ENCODE measurements at regions not wholly inside any gene's neighbourhood (a gene's known extent, or its start where the extent isn't known, plus 50 kb on each side); places are given as distances from the start of the nearest gene placed in this dataset.
"Not testable (repeated sequence)": the region's sequence is repeated elsewhere in the genome, so short reads cannot be mapped to it uniquely, and the experiment has no call there.

DNA sequence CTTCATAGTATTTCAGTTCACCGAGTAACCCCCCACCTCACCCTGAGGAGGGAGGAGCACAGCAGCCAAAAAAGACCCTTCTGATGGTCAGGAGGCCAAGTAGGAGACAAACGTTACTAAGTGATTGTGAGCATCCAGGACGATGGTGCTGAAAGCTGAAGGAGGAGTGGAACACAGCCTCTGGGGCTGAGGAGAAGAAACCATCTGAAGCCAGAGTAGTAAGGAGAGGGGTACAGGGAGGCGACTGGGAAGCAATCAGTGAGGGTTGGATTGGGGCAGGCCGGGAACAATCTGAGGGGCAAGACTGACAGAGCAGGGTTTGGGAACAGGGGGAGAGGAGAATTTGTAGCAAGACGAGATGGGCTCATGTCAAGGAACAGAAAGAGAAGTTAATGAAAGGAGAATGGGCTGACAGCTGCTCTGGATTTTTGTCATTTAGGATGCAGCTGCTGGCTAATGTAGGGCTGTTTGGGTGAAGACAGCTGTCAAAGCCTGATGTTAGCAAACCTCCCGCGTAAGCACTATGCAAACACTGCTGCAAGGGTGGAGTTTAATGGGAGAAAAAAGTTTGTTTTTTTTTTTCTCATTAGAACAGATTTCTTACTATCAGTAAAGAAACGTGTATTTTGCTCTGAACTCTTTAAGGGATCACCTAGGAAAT lies 622.2 kb downstream of the EDEM1 start:
- no peak for DNase-seq (ENCODE audit: low read depth in 2 of 2)

DNA sequence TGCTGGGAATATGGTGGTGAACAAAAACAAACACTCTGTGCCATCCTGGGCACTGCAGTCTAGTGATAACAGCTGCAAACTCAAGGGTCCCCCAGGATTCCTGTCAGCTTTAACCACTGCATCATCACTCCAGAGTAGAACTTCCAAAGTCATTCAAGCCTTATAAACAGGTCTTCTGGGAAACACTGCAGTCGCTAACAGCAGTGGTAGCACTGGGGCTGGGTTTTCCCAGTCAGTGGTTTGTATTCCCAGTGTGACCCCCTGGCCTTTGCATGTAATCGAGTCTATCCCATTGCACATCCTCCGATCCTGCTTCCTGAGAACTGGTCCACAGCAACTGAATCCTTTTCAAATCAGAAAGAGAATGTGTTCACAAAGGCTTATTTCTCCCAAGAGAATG lies 623.5 kb downstream of the EDEM1 start:
- no peak for DNase-seq (ENCODE audit: low read depth in 2 of 2)

DNA sequence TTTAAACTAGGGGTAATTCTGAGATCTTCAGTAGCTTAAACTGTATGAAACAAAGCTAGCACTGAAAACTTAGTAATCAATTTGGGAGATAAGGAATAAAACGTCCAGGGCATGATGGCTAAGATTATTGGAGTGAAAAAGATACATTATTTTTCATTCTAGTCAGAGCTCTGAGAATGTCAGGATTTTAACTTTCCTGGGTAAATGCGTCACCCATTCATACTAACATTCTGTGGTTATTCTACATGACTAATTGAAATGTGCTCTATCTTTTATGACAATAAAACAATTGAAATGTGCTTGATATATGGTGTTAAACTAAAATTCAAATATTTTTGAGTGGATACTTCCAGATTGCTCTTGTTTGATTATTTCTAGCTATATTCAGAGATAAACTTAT lies 626.0 kb downstream of the EDEM1 start:
- no peak for DNase-seq (ENCODE audit: low read depth in 2 of 2)

DNA sequence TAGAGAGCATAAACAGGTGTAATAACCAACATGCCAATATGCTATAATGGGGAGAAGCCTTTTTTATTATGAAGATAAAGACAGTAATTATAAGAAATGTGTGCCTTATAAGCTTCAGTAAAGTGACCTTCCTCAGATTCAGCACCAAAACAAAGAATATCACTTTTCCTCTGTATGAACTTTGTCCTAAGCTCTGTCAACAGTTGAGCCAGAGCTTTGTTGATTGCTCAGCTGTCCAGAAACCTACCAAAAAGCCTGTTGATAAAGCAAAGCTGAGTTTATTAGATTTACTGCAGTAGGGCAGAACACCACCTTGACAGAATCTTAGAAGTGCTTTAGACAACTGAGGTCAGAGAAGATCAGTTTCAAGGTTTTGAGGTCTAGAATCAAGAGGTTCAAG lies 635.3 kb downstream of the EDEM1 start:
- no peak for DNase-seq (ENCODE audit: low read depth in 2 of 2)

DNA sequence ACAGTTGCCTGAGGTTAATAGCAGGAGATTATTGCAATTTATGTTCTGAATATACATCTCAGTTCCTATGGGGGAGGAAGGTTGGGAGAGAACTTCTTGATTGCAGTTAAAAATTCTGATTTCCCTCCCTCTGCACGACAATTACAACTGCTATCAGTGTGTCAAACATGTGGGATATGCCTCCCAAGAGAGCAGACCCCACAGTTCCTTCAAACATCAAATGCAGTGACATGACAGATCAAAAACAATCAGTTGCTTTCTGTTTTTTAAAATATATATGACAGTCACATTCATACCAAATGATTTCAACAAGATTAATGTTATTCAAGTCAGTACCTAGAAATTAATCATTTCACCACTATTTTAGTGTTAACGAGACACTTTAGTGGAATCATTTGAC lies 639.0 kb downstream of the EDEM1 start:
- DNase-seq (ENCODE audit: low read depth in 2 of 2): no peak

DNA sequence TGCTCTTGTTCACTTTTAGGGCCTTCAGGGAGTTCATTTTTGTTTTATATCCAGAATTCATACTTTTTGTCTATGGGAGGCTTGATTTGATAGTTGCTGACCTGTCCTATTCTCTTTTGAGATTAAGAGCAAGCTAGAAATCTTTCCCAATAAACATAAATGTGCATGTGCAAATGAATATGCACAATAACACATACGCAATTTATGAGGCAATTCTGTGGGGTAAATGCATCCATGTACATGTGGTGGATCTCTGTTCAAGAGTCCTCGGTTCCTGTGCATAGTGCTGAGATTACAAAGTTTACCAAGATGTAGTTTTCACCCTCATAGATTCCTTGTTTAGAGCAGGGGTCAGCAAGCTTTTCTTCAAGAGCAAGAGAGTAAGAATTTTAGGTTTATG lies 640.7 kb downstream of the EDEM1 start:
- no peak for DNase-seq (ENCODE audit: low read depth in 2 of 2)

DNA sequence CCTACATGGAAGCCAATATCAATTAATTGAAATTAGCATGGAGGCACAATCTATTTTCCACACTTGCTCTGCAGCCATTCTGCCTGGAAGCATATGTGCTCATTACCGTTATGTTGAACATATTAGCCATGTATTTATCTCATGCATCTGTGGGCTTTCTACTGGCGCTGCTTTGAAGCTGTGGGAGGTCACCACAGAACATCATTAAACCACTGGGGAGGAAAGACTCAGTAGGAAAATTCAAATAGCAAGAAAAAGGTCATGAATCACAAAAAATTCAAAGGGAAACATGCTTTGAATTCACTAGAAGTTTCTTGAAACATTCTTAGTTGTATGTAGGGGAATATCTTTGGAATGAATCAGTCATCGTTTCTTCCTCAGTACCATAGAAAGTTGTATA lies 652.5 kb downstream of the EDEM1 start:
- DNase-seq (ENCODE audit: low read depth in 2 of 2): no peak

DNA sequence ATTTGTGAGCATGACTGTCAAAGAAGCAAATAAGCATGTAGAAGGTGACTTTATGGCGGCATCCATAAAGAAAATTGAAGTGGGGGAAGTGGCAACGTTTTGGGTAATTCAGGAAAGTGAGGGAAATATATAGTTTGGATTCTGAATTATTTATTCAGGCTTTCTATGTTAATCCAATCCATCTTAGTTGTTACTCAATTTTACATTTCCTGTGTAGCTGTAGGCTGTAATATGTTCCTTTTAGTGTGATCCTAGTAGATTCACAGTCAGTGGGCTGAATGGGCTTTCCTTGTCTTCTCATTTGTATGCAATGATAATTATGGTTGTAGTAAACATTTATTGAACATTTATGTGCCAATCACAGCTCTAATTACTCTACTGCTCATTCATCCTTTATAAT lies 654.1 kb downstream of the EDEM1 start:
- DNase-seq (ENCODE audit: low read depth in 2 of 2): no peak

DNA sequence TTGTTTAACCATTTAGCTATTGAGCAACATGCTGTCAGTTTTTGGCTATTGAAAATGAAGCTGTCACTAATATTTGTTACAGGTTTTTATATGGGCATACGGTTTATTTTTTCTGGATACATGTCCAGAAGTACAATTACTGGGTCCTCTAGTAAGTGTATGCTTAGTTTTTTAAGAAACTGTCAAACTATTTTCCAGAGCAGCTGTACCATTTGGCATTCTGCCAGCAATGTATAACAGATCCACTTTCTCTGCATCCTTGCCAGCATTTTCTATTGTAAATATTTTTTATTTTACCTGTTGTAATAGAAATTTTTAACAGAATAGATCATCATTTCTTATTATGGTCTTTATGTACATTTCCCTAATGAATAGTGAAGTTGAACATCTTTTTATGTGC lies 658.8 kb downstream of the EDEM1 start:
- DNase-seq (ENCODE audit: low read depth in 2 of 2): no peak

DNA sequence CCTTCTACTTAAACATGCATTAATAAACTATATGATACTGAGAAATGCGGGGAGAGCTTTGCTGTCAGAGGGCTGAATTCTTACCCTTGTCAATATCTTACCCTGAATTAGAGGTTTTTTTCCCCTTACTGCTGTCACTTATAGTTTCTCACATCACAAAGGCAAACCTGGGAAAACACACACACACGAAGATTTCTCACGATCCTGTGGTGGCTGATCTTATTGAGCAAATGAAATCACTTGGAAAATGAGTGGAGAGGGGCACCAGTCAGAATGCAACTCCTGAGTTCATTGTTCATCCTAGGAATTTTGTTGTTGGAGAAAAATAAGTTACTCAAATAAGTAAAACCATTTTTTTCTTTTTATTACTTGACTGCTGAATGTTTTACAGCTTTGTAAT lies 673.6 kb downstream of the EDEM1 start:
- DNase-seq (ENCODE audit: low read depth in 2 of 2): no peak

DNA sequence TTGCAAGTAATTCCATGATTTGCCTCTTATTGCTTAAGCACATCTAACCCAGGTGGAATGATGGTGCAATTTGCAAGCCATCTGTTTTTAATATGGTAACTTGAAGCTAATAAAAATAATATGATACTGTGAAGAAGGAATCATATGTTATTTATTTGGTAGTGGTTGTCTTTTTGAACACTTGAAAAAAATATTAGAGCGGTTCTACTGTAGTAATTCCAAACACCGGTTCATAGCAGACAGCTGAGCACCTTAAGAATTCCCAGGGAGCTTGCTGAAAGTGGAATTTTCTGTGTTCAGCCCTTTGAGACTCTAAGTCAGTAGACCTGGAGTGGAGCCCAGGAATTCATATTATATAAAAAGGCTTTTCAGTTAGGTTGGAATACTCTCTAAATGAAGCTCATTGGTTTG lies 687.4 kb downstream of the EDEM1 start:
- no peak for DNase-seq (ENCODE audit: low read depth in 2 of 2)

DNA sequence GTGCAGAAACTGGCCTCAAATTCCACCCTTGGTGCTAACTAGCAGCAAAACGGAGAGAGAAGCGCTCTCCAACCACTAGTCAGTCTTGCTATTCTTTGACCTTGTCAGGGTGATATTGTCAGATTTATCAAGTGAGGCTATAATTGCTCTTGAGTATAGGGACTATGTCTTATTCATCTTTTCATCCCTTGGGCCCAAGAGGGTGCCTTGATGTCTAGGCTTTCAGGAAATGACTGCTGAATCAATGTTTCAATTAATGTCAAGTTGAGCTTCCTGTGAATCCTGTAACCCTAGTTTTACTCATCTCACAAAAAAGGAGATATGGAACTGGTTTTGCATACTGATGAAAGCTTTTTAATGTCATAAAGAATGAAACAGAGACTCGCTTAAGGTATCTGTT lies 701.3 kb downstream of the EDEM1 start:
- no peak for DNase-seq (ENCODE audit: low read depth in 2 of 2)

DNA sequence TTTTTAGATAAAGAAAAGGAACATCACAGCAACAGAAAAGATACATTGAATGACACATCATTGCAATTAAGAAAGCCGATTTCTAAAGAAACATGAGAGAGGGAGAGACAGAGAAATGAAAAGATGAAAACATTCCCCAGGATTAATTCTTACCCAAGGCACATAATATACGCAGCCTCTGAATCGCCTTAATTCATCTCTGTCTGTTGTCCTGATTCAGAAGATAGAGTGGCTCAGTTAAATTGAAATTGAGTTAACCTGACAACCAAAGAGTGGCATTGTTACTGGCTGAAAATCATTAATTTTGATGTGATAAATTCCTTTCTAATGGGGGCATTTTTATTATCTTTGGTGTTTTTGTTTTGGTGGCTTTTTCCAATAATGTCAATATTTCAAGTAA lies 701.9 kb downstream of the EDEM1 start:
- no peak for DNase-seq (ENCODE audit: low read depth in 2 of 2)

DNA sequence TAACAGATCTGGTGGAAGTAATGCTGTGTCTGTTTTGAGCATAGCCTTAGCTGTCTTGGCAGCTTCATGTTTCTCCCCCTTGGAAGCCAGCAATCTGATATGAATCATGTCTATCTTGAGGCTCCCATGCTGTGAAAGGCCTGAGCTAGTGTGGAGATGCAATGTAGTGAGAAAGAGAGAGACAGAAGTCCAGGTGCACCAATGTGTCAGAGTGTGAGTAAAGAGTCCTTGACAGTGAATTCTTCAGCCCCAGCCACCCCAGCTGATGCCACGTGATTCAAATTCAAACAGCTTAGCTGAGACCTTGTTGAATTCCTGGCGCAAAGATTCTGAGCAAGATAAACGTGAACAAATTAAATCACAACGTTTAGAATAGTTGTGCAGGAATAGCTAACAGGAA lies 704.2 kb downstream of the EDEM1 start:
- no peak for DNase-seq (ENCODE audit: low read depth in 2 of 2)

DNA sequence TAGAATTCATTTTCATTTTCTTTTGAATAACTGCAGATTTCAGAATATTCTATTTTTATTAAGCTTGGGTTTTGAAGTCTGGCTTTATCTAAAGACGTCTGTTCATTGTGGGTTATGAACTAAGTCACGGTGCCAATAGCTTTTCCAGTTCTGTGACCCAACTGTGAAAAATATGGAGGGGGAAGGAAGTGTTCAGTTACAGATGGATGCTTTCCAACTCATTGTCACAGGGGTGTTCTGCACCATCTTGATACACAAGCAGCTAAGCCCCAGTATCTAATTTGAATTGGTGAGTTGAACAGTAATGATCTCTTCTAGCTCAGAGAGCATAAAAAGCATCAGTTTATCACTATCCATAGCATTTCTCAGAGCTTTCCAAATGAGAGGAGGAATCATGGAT lies 710.6 kb downstream of the EDEM1 start:
- DNase-seq (ENCODE audit: low read depth in 2 of 2): no peak

DNA sequence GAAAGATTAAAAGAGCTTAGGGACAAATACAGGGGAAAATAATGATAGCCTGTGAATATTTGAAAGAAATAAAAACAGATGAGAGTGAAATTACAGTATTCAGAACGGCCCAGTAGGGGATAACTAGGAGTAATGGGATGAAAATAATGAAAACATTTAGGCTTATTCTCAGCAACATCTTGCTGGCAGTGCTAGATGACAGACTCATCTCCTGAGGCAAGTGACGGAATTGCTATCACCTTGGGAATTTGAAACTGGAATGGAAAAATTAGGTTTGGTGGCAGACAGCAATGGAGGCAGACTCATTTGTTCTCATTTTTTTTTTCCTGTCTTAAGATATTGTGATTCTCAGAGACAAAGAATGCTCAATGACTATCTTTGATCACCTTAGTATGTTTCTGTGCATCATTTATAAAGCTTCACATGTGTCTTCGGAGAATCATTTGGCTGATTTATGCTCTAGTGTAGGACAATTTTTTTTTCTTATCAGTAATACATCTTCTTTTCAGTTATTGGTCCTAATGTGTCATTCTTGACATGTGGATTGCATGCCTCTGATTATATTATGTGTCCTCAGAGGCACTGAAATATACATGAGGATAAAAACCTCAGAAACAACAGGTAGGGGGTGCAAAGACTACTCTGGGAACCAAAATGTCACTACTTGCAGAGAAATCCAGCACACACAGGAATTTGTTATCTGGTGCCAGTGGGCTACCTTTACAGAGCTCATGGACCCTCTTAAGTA lies 711.7 kb downstream of the EDEM1 start:
- DNase-seq (ENCODE audit: low read depth in 2 of 2): no peak

DNA sequence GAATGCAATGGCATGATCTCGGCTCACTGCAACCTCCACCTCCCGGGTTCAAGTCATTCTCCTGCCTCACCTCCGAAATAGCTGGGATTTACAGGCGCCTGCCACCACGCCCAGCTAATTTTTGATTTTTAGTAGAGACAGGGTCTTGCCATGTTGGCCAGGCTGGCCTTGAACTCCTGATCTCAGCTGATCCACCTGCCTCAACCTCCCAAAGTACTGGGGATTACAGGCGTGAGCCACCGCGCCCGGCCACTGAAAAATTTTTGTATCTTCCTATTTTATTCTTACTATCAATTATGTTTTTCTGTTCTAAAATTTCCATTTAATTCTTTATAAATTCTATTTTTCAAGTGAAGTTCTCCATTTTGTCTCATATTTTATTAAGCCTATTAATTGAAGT lies 730.4 kb downstream of the EDEM1 start:
- DNase-seq (ENCODE audit: low read depth in 2 of 2): no peak

DNA sequence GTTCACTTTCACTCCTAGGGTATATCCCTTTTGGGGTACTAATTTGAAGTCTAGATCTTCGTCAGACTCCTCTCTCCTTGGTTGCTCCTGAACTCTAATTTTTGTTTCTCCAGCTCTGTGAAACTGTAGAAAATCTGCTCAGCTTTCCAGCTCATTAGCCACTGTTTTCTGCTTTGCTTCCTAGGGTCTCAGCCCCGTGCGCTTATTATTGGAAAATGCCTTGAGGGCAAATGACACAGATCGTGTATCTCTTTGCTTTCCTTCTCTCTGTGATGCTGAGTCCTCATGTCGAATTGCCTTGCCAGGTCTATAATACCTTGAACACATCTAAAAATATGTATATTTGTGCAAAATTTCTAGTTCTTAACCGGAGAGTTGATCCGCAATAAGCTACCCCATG lies 731.1 kb downstream of the EDEM1 start:
- no peak for DNase-seq (ENCODE audit: low read depth in 2 of 2)

DNA sequence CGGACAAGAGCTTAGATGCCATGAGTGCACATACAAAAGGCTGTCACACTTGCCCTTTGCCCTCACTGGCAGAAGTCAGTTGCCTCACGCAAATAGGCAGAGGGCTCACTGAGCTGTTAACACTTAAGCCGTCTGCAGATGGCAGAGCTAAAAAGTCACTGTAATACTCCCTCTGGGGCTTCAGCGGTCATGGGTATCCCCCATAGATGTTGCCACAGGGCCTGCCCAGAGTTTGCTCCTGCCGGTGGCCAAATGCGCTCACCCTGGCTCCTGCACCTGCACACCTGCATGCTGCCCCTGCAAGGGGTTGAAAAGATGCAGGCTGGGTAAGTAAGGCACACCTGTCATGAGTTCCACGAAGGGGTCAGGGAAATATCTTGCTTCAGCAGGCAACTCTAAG lies 741.5 kb downstream of the EDEM1 start:
- no peak for DNase-seq (ENCODE audit: low read depth in 2 of 2)

DNA sequence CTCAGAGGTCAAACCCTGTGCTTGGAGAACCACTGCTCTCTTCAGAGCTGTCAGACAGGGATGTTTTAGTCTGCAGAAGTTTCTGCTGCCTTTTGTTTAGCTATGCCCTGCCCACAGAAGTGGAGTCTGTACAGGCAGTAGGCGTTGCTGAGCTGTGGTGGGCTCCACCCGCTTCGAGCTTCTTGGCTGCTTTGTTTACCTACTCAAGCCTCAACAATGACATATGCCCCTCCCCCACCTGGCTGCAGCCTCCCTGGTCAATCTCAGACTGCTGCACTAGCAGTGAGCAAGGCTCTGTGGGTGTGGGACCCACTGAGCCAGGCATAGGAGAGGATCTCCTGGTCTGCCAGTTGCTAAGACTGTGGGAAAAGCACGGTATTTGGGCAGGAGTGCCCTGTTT lies 756.6 kb downstream of the EDEM1 start:
- not testable (repeated sequence) for DNase-seq (ENCODE audit: low read depth in 2 of 2)

DNA sequence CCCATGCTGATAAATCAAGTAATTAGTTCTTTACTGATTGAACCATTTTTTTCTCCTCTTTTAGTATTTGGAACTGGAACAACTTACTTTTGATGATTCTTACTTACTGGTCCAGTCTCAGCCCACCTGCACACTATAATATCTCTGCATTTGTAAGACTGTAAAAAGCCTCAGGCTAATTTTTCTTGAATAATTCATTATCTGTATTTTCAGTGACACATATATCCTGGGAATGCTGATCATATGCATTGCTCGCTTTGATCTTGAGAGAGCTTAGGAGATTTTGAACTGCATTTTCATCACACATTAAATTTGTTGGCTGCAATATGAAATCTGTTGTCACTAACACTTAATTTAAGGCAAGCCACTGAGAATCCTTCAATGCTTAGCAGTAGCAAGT lies 760.6 kb downstream of the EDEM1 start:
- no peak for DNase-seq (ENCODE audit: low read depth in 2 of 2)

DNA sequence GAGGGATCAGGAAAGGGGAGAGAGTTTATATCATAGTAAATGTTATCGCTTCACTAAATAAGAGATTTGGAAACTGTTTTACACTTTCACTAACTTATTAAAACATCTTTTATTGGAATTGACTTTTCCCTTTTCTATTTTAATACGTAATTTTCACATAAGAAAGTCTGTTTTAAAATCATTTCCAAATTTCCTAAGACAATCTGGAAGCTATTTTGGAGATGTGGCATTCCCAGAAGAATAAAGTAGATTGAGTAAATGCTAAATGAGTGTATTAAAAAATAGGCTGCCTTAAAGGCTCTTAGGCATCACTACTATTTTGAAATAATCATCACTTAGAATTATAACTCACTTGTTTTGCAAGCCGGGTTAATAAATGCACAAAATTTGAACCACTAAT lies 763.5 kb downstream of the EDEM1 start:
- DNase-seq (ENCODE audit: low read depth in 2 of 2): no peak

DNA sequence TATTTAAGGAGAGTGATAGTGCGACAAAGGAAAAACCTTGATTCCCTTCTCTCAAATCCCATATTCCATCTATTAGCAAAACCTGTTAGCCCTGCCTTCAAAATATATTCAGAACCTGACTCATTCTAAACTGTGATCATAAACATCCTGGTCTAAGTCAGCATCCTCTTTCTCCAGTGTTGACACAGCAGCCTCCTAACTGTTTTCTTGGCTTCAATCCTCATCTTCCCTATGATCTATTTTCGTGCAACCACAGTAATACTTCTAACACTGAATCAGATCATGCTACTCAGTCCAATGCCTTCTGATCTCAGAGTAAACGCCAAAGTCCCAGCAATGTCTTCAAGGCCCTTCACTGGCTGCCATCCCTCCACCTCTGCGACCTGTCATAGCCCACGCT lies 785.1 kb downstream of the EDEM1 start:
- DNase-seq (ENCODE audit: low read depth in 2 of 2): no peak
